DMS153 (cell line): ENCODE measurements at regions not wholly inside any gene's neighbourhood (a gene's known extent, or its start where the extent isn't known, plus 50 kb on each side); places are given as distances from the start of the nearest gene placed in this dataset.
"Not testable (repeated sequence)": the region's sequence is repeated elsewhere in the genome, so short reads cannot be mapped to it uniquely, and the experiment has no call there.

ENCODE experiments used
- DNase-seq: peaks from one replicate; lab custom pipeline; 2025; lab: John Stamatoyannopoulos, UW

DNA sequence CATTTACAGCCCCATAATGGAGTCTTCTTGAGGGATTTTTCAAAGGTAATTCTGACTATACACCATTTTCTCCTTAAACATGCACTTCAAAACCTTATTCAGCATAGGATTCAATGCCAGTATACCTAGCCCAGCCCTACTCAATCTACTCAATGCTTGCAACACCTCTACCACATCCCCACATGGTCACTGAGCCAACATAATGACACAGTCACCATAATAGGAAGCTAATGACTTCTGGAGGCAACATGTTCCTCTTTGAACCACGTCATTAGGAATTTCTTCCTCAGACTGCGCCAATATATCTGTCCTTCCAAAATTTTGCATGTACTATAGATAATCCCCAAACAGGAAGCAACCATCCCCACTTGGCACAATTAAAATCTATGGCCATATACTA, 153.9 kb upstream of the SETMAR start:
- DNase-seq, result no peak

DNA sequence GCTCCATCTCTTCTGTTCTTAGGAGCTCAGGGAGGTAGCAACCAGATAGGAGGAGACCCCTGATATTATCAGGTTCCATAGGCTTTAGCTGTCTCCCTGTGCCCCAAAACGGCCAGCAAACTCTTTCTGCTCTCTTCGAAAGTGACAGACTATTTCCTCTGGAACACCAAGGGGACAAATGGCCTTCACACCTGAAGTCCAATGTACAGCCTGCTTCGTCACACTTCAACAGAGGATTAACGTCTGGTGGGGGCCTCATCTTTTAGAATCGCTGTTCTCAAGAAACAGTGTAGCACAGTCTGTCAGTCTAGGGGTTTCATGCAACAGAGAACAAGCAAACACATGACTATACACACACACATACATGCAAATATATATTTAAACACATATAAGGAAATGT, 152.4 kb upstream of the SETMAR start:
- DNase-seq, result no peak

DNA sequence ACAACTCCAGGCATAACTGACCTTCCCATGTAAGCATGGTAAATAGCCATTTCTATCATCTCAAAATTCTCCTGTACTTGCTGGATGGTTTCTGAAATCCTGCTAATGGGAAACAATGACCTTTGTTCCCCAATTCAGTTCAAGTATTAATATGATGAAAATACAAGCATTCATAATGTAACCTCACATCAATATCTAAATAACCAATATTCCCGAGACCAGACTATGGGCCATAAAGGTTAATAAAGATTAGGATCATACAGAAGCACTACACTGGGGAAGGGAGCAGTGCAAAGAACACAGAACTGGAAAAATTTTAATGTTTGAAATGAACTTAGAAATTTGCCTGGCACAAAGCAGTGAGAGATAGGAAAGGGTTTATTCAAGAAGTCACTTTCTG, 151.3 kb upstream of the SETMAR start:
- no peak for DNase-seq

DNA sequence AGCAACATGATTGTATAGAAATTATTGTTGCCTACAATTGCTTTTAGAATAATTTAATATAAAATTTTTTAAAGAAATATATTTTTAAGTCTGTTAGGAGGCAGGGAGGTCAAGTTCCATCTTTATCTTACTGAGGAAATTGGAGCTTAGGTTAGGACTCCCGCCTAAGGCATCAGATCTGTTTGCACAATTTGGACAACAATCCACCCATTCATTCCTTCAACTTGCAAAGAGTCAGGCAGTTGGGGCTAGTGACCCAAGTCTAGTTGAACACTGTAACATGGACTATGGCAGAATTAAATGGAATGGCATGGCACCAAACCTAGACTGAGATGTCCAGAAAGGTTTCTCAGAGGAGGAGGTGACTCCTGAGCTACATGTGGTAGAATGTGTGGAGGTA, 149.4 kb upstream of the SETMAR start:
- DNase-seq, result no peak

DNA sequence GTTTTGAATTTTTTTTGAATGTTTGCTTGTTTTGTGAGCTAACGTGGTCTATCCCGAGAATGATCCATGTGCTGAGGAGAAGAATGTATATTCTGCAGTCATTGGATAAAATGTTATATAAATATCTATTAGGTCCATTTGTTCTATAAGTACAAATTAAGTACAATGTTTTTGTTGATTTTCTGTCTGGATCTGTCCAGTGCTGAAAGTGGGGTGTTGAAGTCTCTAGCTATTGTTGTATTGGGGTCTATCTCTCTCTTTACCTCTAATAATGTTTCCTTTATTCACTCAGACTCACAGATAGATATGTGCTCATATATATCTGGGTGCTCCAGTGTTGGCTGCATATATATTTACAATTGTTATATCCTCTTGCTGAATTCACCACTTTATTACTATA, 144.8 kb upstream of the SETMAR start:
- no peak for DNase-seq

DNA sequence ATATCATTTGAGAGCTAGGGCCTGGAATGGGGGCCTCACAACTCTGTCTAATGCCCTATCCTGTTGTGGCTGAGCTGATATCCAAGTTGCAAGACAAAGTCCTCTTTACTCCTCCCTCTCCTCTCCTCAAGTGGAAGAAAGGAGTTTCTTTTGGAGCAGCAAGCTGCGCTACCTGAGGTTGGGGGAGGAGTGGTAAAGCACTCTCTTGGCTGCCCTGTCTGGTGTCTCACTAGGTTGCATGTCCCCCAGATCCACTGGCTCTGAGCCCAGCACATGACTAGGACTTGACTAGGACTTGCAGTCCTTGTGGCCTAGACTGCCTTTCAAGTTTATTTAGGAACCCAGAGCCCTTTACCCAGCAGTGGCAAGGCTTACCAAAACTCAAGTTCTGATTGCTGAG, 141.1 kb upstream of the SETMAR start:
- DNase-seq, result no peak

DNA sequence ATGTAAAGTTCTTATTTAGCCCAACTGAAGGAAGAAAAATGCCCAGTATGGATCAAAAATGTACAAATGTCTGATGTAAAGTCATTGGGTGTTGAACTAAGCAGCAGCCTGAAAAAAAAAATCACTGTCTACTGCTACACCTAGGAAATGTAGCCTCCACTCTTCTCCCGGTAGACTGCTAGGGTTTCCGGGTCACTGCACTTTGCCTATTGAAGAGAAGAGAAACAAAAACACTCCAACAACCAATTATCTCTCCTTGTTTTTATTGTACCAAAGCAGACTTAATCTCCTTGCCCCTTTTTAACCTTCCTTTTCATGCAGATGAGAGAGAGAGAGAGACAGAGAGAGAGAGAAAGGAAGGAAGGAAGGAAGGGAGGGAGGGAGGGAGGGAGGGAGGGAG, 140.2 kb upstream of the SETMAR start:
- DNase-seq, result no peak

DNA sequence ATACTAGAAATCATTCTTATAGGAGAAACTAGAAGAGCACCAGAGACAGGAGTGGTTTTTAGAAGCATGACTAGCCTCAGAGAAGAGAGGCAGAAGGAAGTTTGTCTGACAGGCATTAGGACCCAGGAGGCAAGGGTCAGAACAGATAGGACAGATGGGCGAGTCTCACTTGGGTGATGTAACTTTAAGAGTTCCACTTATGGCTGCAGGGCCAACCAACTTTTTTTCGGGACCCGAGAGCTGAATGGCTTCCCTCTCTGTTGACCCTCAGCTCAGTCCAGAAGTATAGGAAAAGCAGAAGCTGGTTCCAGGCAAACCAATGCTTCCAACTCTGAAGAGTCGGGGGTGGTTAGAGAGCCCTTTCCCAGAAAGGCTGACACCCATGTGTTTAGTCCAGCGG, 136.6 kb upstream of the SETMAR start:
- no peak for DNase-seq

DNA sequence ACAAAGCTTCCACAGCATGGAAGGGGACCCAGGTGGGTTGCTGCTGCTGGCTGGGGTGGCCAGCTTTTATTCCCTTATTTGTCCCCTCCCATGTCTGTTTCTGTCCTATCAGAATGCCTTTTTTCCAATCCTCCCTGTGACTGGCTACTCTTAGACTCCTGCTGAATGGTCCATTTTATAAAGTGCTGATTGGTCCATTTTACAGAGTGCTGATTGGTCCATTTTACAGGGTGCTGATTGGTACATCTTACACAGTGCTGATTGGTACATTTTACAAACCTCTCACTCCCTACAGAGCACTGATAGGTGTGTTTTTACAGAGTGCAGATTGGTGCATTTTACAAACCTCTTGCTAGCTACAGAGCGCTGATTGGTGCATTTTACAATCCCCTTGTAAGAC, 135.9 kb upstream of the SETMAR start:
- DNase-seq, result not testable (repeated sequence)

DNA sequence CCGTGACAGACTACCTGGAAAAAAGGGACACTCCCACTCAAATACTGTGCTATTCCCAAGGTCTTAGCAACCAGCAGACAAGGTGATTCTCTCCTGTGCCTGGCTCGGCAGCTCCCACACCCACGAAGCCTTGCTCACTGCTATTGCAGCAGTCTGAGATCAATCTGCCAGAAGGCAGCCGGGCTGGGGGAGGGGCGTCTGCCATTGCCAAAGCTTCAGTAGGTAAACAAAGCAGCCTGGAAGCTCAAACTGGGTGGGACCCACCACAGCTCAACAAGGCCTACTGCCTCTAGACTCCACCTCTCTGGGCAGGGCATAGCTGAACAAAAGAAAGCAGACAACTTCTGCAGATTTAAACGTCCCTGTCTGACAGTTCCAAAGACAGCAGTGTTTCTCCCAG, 128.4 kb upstream of the SETMAR start:
- DNase-seq, result peak; percentile 1

DNA sequence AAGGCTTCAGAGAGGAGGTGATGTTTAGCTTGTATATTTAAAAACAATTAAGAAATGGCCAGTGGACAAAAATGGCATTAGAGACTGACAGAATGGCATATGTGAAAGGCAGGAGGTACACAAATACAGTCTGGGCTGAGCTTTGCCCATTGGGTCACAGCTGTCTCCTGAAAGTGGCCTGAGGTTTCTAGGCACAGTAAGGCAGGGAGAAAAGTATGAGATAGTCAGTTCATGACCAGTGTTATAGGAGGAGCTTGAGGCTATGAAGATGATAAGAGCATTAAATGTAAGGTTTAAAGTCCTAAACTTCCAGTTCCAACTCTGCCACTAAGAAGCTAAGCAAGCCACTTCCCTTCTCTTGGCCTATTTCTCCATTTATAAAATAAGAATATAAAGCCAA, 111.2 kb upstream of the SETMAR start:
- no peak for DNase-seq

DNA sequence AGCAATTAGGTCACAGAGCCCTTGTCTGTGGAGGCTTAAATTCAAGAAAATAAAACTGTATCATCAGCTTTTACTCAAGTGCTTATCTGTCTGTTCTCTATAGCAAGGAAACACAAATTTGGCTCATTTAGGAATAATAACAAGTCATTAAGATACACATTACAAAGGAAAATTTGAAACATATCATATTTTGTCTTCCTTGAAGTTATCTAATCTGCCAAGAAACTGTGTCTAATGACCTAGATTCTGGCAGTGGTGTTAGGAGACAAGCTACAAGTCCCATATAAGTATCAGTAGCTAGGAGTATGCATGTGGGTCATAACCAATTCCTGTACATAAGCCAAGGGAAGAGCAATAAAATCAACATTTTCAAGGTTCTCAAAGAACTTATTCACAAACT, 108.2 kb upstream of the SETMAR start:
- no peak for DNase-seq

DNA sequence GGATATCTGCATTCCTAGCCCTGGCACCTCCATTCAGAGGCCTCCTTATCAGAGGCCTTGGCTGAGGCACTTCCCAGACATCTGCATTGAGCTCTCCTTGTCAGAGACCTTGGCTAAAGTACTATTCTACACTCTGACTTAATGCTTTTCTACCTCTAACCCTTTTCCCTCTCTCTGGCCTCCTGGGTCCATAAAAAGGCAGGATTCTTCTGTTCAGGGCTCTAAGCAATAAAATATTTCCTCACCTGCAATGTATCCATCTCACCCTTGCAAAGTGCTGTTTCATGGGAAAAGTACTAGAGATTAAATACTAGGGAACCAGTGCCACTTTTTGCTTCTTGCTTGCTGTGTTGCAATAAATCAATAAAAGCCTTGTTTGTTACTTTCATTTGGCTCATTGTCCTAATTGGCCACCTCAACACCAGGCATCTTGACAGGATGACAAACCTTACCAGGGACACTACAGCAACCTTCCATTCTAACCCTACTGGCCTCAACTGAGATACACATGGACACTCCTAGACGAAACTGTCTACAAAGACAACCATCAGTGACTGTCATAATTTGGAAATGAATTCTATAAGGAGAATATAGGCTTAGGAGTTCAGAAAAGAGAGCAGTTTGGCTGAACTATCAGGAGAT, 106.5 kb upstream of the SETMAR start:
- DNase-seq, result no peak

DNA sequence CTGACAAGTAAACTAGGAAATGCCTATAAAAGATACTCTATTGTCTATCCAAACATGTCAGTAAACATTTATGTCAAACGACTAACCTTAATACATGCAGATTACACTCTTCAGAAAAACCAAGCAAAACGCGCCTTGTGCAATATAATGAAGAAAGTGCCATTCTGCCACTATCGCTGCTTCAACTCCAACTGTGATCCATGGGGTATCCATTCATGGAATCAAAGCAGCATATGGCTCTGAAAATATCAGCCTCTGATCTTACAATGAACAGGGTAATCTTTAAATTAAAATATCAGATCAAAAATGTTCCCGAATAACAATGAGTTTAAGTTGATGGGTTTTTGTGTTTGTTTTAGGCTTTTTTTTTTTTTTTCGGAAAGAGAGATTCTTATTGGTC, 105.5 kb upstream of the SETMAR start:
- DNase-seq, result no peak

DNA sequence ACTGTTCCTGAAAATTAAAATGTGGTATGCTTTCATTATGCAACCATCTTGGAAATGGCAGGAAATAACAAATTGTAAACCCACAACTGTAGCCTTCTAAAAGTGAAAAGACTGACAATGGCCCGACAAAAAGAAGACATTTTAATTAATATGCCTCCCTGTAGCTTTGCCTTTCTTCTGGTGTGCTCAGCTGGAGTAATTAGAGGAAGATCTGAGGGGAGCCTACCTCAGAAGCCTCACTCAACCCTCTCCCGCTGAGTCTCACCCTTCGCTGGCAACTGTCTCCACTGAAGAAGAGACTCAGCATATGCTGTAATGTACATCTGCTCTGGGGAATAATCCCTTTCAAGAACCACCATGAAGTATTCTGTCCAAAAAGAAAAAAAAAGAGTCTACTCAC, 104.7 kb upstream of the SETMAR start:
- no peak for DNase-seq

DNA sequence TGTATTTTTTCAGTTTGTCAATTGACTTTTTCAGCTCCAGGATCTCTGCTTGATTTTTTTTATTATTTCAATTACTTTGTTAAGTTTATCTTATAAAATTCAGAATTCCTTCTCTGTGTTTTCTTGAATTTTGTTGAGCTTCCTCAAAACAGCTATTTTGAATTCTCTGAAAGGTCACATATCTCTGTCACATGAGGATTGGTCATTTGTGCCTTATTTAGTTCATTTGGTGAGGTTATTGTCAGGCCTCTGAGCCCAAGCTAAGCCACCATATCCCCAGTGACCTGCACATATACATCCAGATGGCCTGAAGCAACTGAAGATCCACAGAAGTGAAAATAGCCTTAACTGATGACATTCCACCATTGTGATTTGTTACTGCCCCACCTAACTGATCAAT, 98.4 kb upstream of the SETMAR start:
- DNase-seq, result not testable (repeated sequence)

DNA sequence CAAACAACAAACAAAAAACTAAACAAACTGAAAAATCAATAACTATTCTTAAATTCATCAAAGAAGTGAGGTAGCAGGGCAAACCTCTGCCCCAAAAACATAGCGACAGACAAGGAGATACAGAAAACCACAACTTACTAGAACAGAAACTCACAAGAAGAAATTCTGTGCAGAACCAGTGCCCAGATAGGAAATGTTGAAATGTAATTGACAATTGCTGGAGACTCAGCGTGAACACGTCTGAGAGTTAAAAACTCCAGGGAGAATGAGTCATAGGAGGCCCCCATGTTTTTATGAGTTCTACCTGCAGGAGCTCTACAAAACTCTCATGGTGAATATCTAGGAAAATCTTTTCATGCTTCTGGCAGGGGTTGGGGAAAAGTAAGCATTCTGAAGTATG, 95.5 kb upstream of the SETMAR start:
- no peak for DNase-seq

DNA sequence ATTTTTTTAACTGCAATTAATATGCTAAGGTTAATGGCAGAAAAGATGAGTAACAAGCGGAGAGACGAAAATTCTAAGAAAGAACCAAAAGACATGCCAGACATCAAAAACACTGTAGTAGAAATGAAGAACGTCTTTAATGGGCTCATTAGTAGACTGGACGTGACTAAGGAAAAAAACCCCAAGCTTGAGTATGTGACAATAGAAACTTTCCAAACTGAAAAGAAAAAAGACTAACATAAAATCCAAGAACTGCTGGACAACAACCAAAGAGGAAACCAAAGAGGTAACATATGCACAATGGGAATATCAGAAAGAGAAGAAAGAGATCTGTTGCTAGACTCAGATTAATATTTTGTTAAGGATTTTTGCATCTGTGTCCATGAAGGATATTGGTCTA, 94.6 kb upstream of the SETMAR start:
- DNase-seq, result no peak

DNA sequence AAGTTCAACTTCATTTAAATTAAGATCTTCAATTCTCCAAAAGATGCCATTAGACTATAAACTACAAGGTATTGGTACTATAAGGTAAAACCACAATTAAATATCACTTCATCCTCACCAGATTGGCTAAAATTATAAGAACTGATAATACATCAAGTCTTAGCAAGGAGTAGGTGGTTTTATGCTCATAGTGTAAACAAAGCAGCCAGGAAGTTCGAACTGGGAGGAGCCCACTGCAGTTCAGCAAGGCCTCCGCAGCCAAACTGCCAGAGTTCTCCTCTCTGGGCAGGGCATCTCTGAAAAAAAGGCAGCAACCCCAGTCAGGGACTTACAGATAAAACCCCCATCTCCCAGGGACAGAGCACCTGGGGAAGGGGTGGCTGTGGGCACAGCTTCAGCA, 91.6 kb upstream of the SETMAR start:
- DNase-seq, result no peak

DNA sequence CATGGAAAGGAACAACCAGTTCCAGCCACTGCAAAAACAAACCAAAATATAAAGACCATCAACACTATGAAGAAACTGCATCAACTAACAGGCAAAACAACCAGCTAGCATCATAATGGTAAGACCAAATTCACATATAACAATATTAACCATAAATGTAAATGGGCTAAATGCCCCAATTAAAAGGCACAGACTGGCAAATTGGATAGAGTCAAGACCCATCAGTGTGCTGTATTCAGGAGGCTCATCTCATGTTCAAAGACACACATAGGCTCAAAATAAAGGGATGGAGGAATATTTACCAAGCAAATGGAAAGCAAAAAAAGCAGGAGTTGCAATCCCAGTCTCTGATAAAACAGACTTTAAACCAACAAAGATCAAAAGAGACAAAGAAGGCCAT, 89.7 kb upstream of the SETMAR start:
- not testable (repeated sequence) for DNase-seq

DNA sequence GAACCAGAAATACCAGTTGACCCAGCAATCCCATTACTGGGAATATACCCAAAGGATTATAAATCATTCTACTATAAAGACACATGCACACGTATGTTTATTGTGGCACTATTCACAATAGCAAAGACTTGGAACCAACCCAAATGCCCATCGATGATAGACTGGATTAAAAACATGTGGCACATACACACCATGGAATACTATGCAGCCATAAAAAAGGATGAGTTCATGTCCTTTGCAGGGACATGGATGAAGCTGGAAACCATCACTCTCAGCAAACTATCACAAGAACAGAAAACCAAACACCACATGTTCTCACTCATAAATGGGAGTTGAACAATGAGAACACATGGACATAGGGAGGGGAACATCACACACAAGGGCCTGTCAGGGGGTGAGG, 86.2 kb upstream of the SETMAR start:
- not testable (repeated sequence) for DNase-seq

DNA sequence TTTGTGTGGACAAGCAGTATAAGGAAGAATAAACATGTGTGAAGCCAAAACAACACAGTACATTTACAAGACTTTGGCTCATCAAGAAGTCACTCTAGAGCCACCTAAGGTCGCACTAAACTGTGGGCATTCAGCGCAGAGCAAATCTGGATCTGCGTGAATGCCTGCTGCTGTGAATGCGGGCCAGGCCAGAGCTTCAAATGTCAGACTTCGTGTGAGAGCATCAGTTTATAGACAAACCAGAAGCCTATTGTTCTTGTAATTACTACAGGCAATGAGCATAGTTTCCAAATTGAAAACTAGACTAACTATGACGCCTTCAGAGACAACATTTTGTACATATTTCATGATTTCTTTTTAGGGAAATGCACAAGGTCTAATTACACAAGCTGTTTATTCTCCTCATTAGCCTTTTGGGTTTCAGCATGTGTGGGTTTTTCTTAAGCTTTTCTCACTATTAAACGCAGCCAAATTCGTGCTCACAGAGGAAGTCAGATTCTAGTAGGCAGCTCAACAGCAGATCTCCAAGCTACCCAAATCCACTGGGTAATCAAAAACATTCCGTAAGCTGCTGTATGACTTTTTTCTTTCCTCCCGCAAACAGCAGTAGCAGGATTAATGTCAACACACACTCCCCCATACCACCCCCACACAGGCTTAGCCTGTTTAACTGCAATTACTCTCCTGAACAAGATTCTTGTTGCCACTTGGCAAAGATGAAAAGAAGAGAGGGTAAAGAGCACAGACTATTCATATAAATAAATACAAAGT, 84.5 kb upstream of the SETMAR start:
- DNase-seq, result no peak

DNA sequence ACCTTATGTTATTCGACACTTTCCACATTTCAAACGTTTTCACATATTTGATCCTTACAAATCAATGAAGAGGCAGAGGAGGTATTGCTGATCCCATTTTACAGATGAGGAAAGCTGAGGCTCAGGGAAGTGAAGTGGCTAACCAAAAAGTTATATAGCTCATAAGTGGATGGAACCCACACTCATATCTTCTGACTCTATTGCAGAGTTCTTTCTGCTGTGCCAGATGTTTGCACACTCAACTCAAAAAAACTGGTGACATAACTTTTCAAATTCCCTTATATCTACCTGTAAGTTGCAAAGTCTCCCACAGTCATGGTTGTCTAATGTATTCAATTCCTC, 84.0 kb upstream of the SETMAR start:
- no peak for DNase-seq

DNA sequence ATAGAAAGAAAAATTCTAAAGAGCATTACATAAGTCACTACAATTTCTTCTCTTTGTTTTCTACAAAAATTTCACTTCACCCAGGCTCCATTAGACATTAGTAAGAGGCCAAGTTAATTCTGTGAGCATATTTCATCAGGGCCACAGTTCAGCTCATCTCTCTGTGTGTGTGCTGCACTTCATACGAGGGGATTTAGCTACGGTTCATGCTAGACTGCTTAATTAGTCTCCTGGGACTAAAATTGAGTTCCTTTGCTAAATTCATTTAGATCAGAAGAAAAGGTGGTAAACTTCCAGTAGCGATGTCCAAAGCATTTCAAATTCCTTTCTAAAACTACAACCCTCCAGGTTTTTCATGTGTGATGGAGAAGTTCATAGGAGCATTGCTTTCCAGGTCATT, 83.1 kb upstream of the SETMAR start:
- DNase-seq, result no peak
